K562 (cell line): ENCODE measurements at regions not wholly inside any gene's neighbourhood (a gene's known extent, or its start where the extent isn't known, plus 50 kb on each side); places are given as distances from the start of the nearest gene placed in this dataset.

Experiments
- ATAC-seq: fragments of 200-7000 bp; cut with Tn5 transposase; 3 replicates; pipeline ENCODE4 v1.9.1; 2020; ENCODE audit warnings: moderate library complexity
- BruUV-seq: library from RNA; stranded (reverse); fragments of 400-500 nt; replicated peaks from 2 replicates; lab custom pipeline; 2021; lab: Mats Ljungman, UMichigan
- CTCF ChIA-PET: fragments of 300-600 bp; formaldehyde crosslinking; extraction: SDS; loops from one replicate; lab custom pipeline; 2021; ENCODE audit warnings: low intra/inter-chr PET ratio; lab: Yijun Ruan, JAX
- POLR2A ChIA-PET: fragments of 300-600, 350-650 bp; sonication (Branson Sonifier 250); formaldehyde crosslinking; extraction: SDS; loops from one replicate; lab custom pipeline; 2021; ENCODE audit warnings: antibody characterized with exemption, inconsistent platforms; lab: Yijun Ruan, JAX
- DNase-seq, 4 experiments: peaks; one replicate each; pipeline versions ENCODE4 v3.0.0 to v3.0.0-alpha.2; 2011 to 2018; ENCODE audit warnings: low spot score in 3 of 4, mixed read lengths in 3 of 4; ENCODE audit errors: extremely low read depth in 1 of 4
- FAIRE-seq: peaks from 2 replicates; lab custom pipeline; 2011; peaks lifted over from hg19 to GRCh38; lab: Jason Lieb, UNC
- H2AFZ ChIP-seq: 2 replicates; pipeline ENCODE4 v1.6.0; 2011; ENCODE audit warnings: low read depth, low read length, control low read depth, inconsistent platforms
- H3K27ac ChIP-seq: fragments of 200-600 bp; 3 replicates; pipeline ENCODE4 v1.8.0; 2011; ENCODE audit warnings: low read depth, mild to moderate bottlenecking, control low read depth, inconsistent platforms, low read length, moderate library complexity, mixed read lengths; ENCODE audit errors: extremely low read depth
- H3K27me3 ChIP-seq, 2 experiments: fragments of 300-600 bp in 1 of 2; 2 replicates in 1 of 2; 3 replicates in 1 of 2; pipeline versions ENCODE4 v1.6.0 to v1.8.0; 2011; ENCODE audit warnings: inconsistent platforms in 2 of 2, low read length in 2 of 2, mild to moderate bottlenecking in 1 of 2, mixed read lengths in 1 of 2, moderate library complexity in 1 of 2; ENCODE audit not compliant: control insufficient read depth in 2 of 2, insufficient read depth in 2 of 2
- H3K36me3 ChIP-seq: fragments of 300-600 bp; 3 replicates; pipeline ENCODE4 v1.8.0; 2011; ENCODE audit warnings: mild to moderate bottlenecking, low read length, inconsistent platforms; ENCODE audit not compliant: control insufficient read depth, insufficient read depth
- H3K4me1 ChIP-seq, 2 experiments: fragments of 200-600 bp in 1 of 2; replicated peaks in 1 of 2; 2 replicates in 1 of 2; 3 replicates in 1 of 2; pipeline versions ENCODE4 v1.5.1 to v1.8.0; 2011; ENCODE audit warnings: inconsistent platforms in 2 of 2, low read length in 2 of 2, mild to moderate bottlenecking in 1 of 2, mixed read lengths in 1 of 2, moderate library complexity in 1 of 2; ENCODE audit not compliant: control insufficient read depth in 2 of 2, insufficient read depth in 2 of 2
- H3K4me2 ChIP-seq: 2 replicates; pipeline ENCODE4 v1.6.1; 2011; ENCODE audit warnings: low read length, control low read depth, inconsistent platforms, mixed read lengths; ENCODE audit not compliant: insufficient read depth
- H3K4me3 ChIP-seq: fragments of 200-600 bp; sonication (generic), shearing (Covaris generic); 2 replicates; pipeline ENCODE4 v1.5.1; 2016; ENCODE audit warnings: control low read depth, inconsistent platforms
- H3K79me2 ChIP-seq: fragments of 200-600 bp; 3 replicates; pipeline ENCODE4 v1.8.0; 2011; ENCODE audit warnings: low read length, inconsistent platforms; ENCODE audit not compliant: control insufficient read depth, insufficient read depth
- H3K9ac ChIP-seq, 2 experiments: 2 replicates each; pipeline versions ENCODE4 v1.6.0 to v1.6.1; 2011; ENCODE audit warnings: low read depth in 2 of 2, low read length in 2 of 2, control low read depth in 1 of 2, inconsistent platforms in 1 of 2, mild to moderate bottlenecking in 1 of 2, mixed read lengths in 1 of 2; ENCODE audit not compliant: insufficient read depth in 1 of 2
- H3K9me1 ChIP-seq: one replicate; pipeline ENCODE4 v1.6.0; 2011; ENCODE audit warnings: inconsistent platforms, mild to moderate bottlenecking, low read length, moderate library complexity; ENCODE audit not compliant: control insufficient read depth, insufficient read depth
- H3K9me3 ChIP-seq: replicated peaks from 2 replicates; pipeline ENCODE4 v1.5.1; 2011; ENCODE audit warnings: low read depth, low read length, inconsistent platforms; ENCODE audit not compliant: control insufficient read depth, insufficient read depth
- H4K20me1 ChIP-seq: replicated peaks from 2 replicates; pipeline ENCODE4 v1.6.1; 2011; ENCODE audit warnings: low read length, inconsistent platforms, mixed read lengths; ENCODE audit not compliant: control insufficient read depth, insufficient read depth
- CCNT2 ChIP-seq: IDR thresholded peaks from 2 replicates; pipeline ENCODE4 v1.6.1; 2011; ENCODE audit warnings: borderline replicate concordance, low read depth, mild to moderate bottlenecking, moderate library complexity, mixed read lengths, low read length; ENCODE audit not compliant: insufficient read length; ENCODE audit errors: extremely low read depth
- MCM5 ChIP-seq: fragments of 450-650 bp; IDR thresholded peaks from 2 replicates; pipeline ENCODE4 v1.6.1; 2016; ENCODE audit warnings: low read depth
- WGBS: fragments of 100-300 bp; shearing (Covaris generic); methylation state at CpG from one replicate; pipeline ENCODE4 v1.1.6; 2016; ENCODE audit warnings: low coverage, mixed read lengths; ENCODE audit not compliant: insufficient coverage; ENCODE audit errors: missing lambda C conversion rate; 5-methylcytosine and 5-hydroxymethylcytosine counted together
- in situ Hi-C: fragments of 300-500 bp; cut with MboI; formaldehyde crosslinking; loops from 4 replicates; pipeline ENCODE4 v1.15.0; 2018; ENCODE audit warnings: inconsistent platforms, mixed read lengths
- intact Hi-C: fragments of 100-400 bp; cut with micrococcal nuclease; formaldehyde crosslinking; loops from 2 replicates; pipeline ENCODE4 v1.14.2; 2022
- TF ChIP-seq, protein P1 (sequence below), 3 experiments: IDR thresholded peaks in 2 of 3; conservative IDR thresholded peaks in 1 of 3; 2 replicates each; pipeline ENCODE4 v1.5.1; 2011 to 2012; ENCODE audit warnings: low read length in 3 of 3, mild to moderate bottlenecking in 3 of 3, control low read depth in 2 of 3, improper control_type of control experiment in 1 of 3, inconsistent platforms in 1 of 3, low read depth in 1 of 3, mixed read lengths in 1 of 3, moderate library complexity in 1 of 3; ENCODE audit not compliant: insufficient read depth in 2 of 3
- TF ChIP-seq, protein P2 (sequence below), 2 experiments: IDR thresholded peaks; 2 replicates each; pipeline ENCODE4 v1.6.1; 2012; ENCODE audit warnings: improper control_type of control experiment in 2 of 2, low read depth in 2 of 2, low read length in 2 of 2, borderline replicate concordance in 1 of 2

DNA sequence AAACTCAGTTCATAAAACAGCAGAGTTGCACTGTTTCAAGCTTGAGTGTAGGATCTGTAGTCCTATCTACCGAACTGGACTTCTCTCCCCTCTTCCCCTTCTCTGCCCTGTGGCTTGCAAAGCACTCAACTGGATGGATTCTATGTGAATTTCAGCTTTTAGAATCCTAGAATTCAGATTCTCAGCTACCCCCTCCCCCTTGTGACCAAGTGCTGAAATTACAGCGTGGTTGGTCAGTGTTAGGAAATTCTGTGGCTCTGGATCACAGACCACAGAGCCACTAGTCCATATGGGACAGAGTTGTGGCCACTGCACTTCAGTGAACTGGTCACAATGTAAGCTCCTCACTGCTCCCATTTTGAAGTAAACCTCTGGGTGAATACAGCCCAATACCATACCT is 64.6 kb upstream of the TRPC5 start:
- H3K79me2 ChIP-seq: no peaks in the 10 kb centered on the region
- no peak overlapping the region for H3K9ac ChIP-seq
- in situ Hi-C loops: no loop called here
- no peak for TF ChIP-seq MCM5
- TF ChIP-seq, protein P1, sequence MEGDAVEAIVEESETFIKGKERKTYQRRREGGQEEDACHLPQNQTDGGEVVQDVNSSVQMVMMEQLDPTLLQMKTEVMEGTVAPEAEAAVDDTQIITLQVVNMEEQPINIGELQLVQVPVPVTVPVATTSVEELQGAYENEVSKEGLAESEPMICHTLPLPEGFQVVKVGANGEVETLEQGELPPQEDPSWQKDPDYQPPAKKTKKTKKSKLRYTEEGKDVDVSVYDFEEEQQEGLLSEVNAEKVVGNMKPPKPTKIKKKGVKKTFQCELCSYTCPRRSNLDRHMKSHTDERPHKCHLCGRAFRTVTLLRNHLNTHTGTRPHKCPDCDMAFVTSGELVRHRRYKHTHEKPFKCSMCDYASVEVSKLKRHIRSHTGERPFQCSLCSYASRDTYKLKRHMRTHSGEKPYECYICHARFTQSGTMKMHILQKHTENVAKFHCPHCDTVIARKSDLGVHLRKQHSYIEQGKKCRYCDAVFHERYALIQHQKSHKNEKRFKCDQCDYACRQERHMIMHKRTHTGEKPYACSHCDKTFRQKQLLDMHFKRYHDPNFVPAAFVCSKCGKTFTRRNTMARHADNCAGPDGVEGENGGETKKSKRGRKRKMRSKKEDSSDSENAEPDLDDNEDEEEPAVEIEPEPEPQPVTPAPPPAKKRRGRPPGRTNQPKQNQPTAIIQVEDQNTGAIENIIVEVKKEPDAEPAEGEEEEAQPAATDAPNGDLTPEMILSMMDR (IDR thresholded peaks at IDR 0.05 in 2 of 3, conservative IDR thresholded peaks at IDR 0.05 in 1 of 3; ENCODE audit: insufficient read depth in 2 of 3, low read depth in 1 of 3, low read length in 3 of 3): peak in 1 of 3 experiments; percentile 24; a peak in 1 of 6 replicates
- TF ChIP-seq, protein P2, sequence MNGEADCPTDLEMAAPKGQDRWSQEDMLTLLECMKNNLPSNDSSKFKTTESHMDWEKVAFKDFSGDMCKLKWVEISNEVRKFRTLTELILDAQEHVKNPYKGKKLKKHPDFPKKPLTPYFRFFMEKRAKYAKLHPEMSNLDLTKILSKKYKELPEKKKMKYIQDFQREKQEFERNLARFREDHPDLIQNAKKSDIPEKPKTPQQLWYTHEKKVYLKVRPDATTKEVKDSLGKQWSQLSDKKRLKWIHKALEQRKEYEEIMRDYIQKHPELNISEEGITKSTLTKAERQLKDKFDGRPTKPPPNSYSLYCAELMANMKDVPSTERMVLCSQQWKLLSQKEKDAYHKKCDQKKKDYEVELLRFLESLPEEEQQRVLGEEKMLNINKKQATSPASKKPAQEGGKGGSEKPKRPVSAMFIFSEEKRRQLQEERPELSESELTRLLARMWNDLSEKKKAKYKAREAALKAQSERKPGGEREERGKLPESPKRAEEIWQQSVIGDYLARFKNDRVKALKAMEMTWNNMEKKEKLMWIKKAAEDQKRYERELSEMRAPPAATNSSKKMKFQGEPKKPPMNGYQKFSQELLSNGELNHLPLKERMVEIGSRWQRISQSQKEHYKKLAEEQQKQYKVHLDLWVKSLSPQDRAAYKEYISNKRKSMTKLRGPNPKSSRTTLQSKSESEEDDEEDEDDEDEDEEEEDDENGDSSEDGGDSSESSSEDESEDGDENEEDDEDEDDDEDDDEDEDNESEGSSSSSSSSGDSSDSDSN (IDR thresholded peaks at IDR 0.05; ENCODE audit: borderline replicate concordance in 1 of 2, low read depth in 2 of 2, low read length in 2 of 2): no peak
- TF ChIP-seq CCNT2: no peak
- BruUV-seq: no TSS peak
- H3K4me3 ChIP-seq: no peak overlapping the region
- no peaks in the 10 kb centered on the region for H4K20me1 ChIP-seq
- FAIRE-seq: no peak
- H2AFZ ChIP-seq: no peak overlapping the region
- peak; percentile 7 to 11 (median 10) for DNase-seq
- no peaks in the 10 kb centered on the region for H3K4me1 ChIP-seq
- no peak overlapping the region for H3K27ac ChIP-seq
- peak; percentile 41; the same call in 1 of the 3 replicates for ATAC-seq
- WGBS: 0% methylated on average over 2 of the region's 2 CpGs
- intact Hi-C loops: loop anchor here (10.0 kb wide), 1 partner anchor 282 kb away; no protein-coding TSS in a partner anchor
- no peaks in the 10 kb centered on the region for H3K27me3 ChIP-seq
- POLR2A ChIA-PET: no interaction called here
- no peak overlapping the region for H3K4me2 ChIP-seq
- no peaks in the 10 kb centered on the region for H3K9me1 ChIP-seq
- no peaks in the 10 kb centered on the region for H3K36me3 ChIP-seq
- CTCF ChIA-PET: no interaction called here
- no peaks in the 10 kb centered on the region for H3K9me3 ChIP-seq
